ENCODE measurements at regions not wholly inside any gene's neighbourhood (a gene's known extent, or its start where the extent isn't known, plus 50 kb on each side); places are given as distances from the start of the nearest gene placed in this dataset.
"Not testable (repeated sequence)": the region's sequence is repeated elsewhere in the genome, so short reads cannot be mapped to it uniquely, and the experiment has no call there.

DNA sequence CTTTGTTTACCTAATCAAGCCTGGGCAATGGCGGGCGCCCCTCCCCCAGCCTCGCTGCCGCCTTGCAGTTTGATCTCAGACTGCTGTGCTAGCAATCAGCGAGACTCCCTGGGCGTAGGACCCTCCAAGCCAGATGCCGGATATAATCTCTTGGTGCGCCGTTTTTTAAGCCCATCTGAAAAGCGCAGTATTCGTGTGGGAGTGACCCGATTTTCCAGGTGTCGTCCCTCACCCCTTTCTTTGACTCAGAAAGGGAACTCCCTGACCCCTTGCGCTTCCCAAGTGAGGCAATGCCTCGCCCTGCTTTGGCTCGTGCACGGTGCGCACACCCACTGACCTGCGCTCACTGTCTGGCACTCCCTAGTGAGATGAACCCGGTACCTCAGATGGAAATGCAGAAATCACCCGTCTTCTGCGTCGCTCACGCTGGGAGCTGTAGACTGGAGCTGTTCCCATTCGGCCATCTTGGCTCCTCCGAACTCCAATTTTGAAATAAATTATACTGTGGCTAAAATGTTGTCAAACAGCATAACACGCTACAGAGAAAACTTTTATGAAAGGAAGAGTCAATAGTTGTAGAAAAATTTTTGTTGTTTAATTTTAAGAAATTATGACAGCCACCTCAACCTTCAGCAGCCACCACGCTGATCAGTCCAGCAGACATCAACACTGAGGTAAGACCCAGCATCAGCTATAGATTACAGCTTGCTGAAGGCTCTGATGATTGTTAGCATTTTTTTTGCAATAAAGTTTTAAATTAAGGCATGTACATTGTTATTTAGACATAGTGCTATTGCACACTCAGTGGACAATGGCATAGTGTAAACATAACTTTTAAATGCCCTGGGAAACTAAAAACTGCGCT, 384.7 kb upstream of the DEPDC1 start:
- TF ChIP-seq EZH2 (IDR thresholded peaks at IDR 0.05; ENCODE audit: insufficient read depth, poor library complexity, severe bottlenecking); EZH2phosphoT487 (IDR thresholded peaks at IDR 0.05; ENCODE audit: insufficient read depth, low read depth): not testable (repeated sequence)

Data from GM23248 (cell line).